ENCODE measurements at regions not wholly inside any gene's neighbourhood (a gene's known extent, or its start where the extent isn't known, plus 50 kb on each side); places are given as distances from the start of the nearest gene placed in this dataset.

DNA sequence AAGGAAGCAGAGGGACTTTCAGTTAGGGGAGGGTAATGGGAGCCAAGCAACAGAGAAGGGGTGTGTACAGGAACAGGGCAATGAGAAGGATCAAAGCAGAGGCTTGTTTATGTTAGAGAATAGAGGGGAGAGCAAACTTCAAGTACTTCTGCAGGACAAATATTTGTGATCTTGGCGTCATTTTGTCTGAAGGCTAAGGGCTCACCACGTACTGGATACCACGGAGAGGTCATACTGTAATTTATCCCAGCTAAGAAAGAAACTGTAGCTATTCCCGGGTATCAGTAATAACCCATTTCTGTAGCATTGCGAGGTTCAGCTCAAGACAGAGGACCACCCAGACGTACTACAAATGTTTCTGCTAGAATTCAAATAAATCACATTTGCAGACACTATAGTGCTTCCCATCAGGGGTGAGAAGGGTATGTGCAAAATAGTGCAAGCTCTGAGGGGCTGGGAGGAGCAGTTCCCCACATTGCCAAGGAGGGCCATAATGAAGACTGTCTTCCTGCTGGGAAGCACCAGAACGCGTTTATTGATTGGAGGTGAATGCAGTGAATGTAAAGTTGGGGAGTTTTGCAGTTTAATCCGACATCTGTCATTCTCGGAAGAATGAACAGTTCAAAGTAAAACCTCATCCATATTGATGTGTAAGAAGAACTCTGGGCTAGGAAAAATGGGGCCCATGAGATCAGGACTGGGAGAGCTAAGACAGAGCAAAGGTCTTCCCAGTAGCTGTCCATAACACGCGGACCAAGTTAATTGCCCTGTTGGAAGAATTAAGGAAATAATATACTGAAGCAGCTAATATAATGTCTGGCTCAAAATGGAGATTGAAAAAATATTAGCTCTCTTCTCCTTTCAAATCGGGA is 136.9 kb downstream of the RWDD3 start:
- FAIRE-seq = no peak

DNA sequence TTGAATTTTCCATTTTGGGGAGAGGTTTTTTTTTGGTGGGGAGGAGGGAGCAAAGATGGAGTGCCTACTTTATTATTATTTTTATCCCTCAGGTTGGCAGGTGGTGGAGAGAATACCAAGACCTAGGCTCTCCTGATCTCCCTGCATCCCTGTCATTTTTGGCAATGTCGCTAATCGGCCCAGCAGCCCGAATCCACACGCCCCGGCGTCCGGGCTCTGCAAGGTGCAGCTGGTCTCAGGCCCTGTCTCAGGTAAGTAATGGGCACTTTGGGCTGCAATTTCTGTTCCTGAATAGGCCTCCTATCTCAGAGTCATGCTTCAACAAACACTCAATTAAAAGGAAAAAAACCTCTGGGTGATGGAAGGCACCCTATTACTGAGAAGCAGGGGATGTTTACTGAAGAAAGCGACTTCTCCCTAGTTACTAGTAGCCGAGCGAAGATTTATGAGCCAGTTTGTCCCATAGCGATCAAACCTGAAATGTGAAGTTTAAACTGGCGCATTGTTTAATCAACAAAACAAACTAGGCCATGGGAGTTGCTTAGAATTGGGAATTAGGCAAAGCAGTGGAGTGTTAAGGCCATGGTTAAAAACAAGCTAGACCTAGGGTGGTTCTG is 137.8 kb downstream of the RWDD3 start:
- FAIRE-seq = no peak

GRCh38 chr1:95375174-95375573 is 141.2 kb downstream of the RWDD3 start:
- no peak for FAIRE-seq

DNA sequence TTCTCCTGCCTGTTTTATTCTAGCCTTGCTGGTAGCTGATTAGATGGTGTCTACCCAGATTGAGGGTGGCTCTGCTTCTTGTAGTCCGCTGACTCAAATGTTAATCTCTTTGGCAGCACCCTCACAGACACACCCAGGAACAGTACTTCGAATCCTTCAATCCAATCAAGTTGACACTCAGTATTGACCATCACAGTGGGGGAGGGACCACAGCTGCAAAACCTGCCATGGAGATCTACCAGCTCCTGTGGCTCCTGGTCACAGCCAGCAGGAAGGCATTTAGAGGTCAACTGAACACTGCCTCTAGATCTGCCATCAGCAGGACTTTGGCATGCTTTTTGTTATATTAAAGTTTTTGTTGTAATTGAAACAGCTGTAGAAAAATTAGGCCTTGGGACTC is 146.9 kb downstream of the RWDD3 start:
- no peak for FAIRE-seq

DNA sequence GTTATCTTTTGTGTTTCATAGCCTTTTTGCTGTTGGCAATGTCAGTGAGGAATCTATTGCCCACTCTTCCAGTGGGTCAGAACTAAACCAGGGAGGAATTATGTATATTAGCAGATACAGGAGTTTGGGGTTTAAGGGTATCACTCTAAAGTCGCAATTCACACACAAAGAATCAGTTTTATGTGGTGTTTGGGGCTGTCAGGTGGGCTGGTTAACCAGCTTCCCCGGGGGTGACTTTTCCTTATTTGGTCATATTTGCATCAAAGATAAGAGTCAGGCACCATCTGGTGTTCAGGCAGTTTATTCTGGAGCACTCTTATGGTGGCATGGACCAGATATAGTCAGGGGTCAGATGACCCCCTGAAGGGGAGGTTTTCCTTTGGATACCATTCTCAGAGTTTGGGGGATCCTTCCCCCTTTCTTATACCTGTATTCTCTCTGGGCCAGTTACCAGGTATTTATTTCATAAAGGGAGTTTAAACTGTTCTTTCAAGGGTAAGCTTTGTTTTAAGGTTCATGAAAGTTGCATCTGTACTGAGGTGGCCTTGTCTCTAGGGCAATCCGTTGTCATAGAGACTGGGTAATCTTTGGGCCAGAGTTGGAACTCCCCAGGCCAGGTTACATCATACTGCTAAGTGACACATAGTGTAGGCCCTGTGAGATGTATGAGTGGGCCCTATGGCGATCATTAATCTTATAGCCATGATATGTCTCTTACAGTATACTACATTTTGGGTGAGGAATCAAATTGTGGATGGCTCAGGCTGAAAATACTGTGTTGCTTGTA is 148.2 kb downstream of the RWDD3 start:
- FAIRE-seq = no peak

- no peak for FAIRE-seq
These were observed 149.1 kb downstream of the RWDD3 start for GRCh38 chr1:95383111-95383510.

- no peak for FAIRE-seq
These were observed 150.6 kb downstream of the RWDD3 start for GRCh38 chr1:95384567-95384966.

- FAIRE-seq = no peak
These were observed 152.4 kb downstream of the RWDD3 start for GRCh38 chr1:95386371-95386770.

DNA sequence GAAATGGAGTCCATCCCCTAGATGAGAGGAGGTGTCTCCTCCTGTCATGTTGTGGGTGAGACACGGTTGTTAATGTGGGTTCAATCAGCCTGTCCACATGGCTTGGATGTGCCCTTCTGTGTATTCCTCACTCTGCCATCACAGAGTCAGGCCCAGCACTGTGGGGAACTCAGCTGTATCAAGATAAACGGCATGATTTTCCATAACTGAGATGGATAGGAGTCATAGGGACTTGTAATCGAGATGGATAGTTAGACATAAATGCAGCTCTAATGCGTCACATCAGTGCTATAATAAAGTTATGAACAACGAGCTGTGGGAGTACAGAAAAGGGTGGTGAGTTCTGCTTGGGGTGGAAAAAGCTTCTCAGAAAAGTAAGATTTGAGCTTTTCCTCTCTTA is 152.9 kb downstream of the RWDD3 start:
- FAIRE-seq = no peak

GRCh38 chr1:95388031-95388430 is 154.0 kb downstream of the RWDD3 start:
- no peak for FAIRE-seq

DNA sequence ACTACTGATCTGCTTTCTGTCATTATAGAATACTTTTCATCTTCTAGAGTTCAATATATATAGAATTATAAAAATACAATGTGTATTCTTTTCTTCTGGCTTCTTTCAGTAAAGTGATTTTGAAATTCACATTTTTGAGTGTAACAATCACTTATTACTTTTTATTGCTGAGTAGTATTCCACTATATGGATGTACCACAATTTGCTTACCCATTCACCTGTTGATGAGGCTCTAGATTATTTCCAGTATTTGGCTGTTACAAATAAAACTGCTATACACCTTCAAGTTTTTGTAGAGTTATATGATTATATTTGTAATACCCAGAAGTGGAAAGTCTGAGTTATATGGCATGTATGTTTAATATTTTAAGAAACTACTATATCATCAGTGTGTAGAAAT is 159.4 kb downstream of the RWDD3 start:
- FAIRE-seq = no peak

DNA sequence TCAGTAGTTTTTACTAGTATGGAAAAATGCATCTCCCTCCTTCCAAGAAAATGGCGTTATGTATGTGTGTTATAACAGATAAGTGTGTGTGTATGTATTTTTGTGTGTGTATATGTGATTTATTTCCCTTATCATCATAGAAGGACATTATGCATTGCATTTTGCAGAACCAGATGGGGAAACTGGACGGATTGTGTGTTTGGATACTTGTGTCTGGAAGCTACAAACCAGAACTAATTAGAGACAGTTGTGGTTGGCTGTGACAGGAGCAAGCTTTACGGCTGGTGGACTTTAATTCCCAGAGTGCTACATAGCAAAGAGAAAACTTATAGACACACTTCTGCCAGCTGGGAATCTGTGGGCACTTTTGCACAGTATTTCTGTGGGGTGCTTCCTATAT is 162.5 kb downstream of the RWDD3 start:
- no peak for FAIRE-seq

- FAIRE-seq = no peak
These were observed 168.8 kb downstream of the RWDD3 start for GRCh38 chr1:95402780-95403179.

DNA sequence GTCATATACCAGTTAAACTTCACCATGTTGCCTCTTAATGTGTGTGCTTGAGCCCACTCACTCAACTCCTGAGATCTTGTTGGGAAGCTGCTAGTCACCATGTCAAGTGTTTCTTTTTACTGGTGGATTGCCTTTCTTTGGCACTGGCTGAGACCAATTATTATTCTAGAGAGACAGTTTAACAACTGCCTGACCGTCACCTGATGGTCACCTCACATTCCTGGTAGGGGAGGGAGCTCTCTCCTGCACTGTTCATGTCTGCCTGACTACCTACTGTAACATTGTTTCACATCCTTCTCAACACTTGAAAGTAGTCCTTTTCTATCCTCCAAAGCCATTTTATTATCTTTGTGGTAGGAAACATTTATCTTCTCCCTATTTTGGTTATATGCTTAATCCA is 172.3 kb downstream of the RWDD3 start:
- no peak for FAIRE-seq

GRCh38 chr1:95407131-95407885 is 173.3 kb downstream of the RWDD3 start:
- no peak for FAIRE-seq

GRCh38 chr1:95407886-95408291 is 173.9 kb downstream of the RWDD3 start:
- FAIRE-seq = no peak

DNA sequence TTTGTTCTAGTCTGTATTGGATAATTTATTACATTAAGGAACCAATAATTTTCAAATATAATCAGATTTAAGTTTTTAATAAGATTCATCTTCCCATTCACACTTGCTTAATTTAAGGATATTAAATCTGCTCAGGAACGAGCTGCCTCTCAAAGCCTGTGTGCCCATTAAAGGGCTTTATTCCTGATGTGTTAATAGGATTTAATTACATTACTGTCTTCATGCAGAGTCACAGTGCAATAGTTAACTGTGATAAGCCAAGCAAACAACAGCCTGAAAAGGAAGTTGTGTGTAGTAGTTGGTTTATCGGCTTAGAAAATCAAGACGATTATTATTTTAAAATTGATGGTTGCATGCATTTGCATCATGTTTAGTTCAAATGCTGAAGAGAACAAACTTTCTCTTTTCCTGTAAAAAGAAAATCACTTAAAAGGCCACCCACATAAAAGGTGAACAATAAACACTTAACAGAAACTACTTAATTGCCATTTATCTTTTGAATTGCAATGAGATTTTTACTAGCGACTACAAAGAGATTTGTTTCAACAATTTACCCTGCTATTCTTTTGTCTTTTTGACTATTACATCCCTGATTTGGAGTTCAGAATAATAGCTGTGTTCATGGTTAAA is 174.6 kb downstream of the RWDD3 start:
- no peak for FAIRE-seq

DNA sequence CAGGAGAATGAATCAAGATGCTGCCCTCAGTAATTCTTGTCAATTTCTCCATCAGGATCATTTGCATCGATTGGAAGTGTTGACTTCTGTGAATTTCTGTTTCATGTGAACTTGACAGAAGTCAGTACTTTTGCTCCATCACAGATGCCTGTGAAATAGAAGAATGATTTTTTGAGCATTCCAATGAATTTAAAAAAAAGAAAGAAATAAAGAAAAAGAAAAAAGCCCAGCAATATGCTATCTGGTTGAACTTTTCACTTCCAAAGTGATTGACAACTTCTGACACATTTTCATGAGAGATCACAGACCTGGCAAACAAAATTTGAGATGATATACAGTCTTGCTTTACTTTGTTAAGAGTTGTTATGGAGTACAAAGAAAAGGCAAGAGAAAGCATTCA is 175.3 kb downstream of the RWDD3 start:
- FAIRE-seq = no peak

DNA sequence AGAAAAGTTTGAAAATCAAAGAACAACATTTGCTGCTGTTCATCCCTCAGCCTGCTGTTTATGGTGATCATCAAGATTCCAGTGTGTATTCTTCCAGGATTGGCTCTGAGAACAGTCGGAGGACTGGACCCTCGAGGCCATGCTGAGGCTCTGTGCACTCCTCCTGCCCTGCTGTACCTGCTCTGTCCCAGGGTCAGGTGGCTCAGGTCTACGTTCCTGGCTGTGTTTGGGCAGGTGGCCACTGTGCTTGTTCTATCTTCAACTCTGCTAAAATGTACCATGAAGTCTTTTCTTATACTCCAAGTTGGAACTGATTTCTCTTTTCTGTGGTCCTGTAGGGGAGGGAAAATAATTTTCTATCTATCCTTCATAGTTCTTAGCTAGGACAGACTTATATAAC is 175.9 kb downstream of the RWDD3 start:
- no peak for FAIRE-seq

DNA sequence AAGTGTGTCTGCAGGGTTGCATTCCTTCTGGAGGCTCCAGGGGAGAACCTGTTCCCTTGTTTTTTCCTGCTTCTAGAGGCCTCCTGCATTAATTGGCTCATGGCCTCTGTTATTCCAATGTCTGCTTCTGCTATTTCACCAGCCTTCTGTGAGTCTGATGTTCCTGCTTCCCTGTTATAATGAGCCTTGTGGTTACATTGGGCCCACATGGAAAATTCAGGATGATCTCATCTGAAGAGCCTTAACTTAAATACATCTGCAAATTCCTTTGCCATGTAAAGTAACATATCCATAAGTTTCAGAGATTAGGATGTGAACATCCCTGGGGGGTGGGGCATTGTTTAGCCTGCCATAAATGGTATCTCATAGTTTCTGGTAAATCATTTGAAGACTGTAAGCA is 181.1 kb downstream of the RWDD3 start:
- FAIRE-seq = no peak

- FAIRE-seq = no peak
These were observed 192.8 kb downstream of the RWDD3 start for GRCh38 chr1:95426772-95427171.

- no peak for FAIRE-seq
These were observed 193.5 kb downstream of the RWDD3 start for GRCh38 chr1:95427525-95427924.

DNA sequence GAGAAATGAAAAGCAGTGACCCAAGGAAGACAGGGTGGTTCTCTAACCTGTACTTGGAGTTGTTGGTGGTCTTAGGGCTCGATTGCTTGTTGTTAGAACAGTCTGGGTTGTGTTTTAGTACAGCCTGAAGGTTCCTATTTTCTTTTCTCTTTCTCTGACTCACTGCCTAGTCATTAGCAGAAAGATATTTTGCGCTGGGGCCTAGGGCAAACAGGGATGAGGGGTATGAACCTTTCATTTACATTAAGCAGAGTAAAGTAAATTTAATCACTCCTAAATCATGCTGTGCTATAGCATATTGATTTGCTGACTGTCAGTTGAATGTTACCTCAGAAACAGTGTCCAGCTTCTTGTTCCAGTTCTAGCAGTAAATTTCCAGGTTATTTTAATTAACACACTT is 197.2 kb downstream of the RWDD3 start:
- FAIRE-seq = no peak
